ENCODE measurements at regions not wholly inside any gene's neighbourhood (a gene's known extent, or its start where the extent isn't known, plus 50 kb on each side); places are given as distances from the start of the nearest gene placed in this dataset.
A peak's percentile ranks its signal among the peaks of the same experiment; 100 is the strongest.
"Not testable (repeated sequence)": the region's sequence is repeated elsewhere in the genome, so short reads cannot be mapped to it uniquely, and the experiment has no call there.

DNA sequence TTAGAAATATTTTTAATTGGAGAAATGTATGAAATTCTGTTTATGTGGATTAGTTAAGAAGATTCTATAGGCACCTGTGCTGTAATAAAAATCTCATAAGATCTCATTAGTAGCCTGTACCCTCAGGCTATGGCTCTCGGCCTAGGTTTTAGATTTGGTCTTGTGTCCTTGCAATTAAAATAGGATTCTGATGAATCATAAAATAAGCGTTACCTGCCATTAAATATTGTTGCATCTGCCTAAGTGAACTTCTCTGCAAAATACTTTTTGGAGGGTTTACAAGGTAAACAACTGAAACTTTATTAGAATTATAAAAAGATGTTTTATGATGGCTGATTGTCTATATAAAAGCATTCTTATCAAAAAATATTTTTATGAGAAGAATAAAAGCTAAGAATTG is 804.1 kb upstream of the ANO3 start:
- no peak for DNase-seq

DNA sequence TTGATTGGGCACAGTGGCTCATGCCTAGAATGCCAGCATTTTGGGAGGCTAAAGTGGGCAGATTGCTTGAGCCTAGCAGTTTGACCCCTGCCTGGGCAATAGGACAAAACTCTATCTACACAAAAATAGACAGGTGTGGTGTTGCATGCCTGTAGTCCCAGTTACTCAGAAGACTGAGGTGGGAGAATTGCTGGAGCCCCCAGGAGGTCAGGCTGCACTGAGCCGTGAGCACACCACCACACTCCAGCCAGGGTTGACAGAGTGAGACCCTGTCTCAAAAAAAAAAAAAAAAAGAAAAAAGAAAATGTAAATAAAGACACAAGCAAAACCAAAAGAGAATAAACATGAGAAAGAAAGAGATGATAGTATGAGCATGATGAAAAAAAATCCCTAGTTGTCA is 802.4 kb upstream of the ANO3 start:
- no peak for DNase-seq

DNA sequence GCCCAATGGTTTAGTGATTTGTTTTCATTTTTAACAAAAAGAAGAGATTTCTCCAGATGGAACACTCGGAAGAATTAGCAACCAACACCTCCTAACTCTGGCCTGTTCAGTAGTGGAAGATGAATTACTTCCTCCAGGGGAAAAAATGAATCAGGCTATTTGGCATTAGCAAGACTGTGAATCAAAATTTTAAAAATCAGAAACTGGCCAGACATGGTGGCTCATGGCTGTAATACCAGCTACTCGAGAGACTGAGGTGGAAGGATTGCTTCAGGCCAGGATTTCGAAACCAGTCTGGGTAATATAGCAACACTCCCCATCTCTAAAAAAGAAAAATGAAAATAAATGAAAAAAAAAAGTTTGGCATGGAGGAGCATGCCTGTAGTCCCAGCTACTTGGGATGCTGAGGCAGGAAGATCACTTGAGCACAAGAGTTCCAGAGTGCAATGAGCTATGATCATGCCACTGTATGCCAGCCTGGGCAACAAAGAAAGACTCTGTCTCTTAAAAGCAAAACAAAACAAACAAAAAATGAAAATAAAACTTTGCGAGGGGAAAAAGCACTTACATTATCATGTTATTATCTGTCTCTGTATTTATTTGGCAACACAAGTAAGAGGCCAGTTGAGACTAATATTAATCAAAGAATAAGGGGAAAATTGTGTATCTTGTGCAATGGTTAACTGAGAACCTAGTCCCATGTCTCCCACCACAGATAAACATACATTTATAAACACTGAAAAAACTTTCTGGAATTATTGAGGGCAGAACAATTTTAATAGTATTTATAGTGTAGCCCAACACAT is 796.3 kb upstream of the ANO3 start:
- no peak for DNase-seq

DNA sequence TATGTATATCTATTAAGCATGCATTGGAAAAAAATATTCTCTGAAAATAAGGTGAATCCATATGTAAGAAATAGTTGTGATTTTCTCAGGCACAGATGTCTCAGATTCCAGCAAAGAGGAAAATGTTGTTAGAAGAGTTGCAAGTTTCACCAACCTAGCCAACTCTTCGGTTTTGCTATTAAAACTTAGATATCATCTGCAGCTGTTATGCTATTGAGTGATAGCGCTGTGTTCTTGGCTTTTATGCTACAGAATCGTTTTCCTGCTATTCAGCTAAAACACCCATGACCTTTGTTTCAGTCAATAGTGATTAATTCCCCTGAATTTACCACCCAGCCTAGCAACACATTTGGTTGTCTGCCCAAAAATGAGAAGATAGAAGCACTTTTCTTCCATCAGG is 795.6 kb upstream of the ANO3 start:
- no peak for DNase-seq

DNA sequence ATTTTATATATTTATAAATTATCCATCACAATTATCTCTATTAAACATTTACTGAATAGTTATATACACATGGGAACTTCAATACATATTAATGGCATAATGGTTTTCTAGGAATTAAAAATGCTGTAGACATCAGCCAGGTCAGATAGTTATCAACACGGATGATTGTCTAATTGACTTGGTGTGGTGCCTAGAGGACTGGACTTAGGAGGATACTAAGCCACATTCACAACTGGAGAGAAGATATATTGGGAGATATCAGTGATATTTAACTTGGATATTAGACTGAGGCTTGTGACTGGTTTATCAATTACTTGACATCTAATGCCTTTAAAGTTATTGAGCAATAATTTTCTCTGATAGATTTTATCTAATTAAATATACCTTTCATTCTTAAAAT is 794.5 kb upstream of the ANO3 start:
- no peak for DNase-seq

DNA sequence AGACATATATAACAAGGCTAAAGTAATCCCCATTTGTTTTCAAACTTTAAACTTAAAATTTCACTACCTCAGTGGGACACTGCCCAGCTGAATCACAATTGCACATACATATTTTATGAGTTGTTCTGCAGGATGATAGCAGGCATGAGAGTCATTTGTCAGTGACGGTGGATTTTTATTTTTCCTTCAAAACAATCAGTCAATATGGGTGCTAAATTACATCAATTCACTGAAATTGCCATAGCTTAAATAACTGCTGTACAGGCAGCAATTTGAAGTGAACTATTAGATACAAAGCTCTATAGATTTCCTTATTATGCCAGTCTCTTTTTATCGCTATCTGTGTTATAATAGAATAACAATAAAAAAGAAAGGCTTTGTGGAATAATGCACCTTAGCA is 784.6 kb upstream of the ANO3 start:
- DNase-seq, result peak in 1 of 2 experiments; percentile 26

DNA sequence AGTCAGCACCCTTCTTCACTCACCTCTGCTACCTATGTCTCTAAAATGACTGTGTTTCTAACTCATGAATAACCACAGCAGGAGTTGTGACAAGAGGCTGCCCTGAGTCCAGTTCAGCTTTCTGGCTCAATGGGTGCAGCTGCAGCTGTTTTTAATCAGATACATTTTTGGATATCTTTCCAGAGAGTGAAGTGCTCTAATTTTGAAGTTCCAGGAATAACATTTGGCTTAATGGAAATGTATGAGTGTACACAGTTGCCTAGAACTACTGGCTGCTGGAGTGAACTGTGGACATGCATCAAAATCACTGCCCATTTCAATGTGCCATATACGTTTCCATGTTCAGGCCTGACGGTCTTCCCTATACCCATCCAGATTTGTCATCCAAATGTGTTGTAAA is 769.5 kb upstream of the ANO3 start:
- no peak for DNase-seq

DNA sequence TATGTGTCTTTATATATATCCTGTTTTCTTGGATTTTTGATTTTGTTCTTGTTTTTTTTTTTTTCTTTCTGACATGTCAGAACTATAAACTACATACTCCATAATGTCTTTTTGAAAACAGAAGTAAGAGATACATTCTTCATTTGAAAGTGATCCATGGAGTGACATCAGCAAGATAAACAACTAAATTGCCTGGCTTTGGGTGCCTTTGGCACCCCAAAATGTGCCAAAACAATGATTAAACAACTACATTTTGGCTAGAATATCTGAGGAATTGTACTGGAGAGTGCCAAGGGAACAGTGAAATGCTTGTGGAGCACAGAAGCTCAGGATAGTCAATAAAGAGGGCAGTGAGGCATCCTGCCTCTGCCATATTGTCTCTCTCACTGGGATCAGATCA is 766.1 kb upstream of the ANO3 start:
- no peak for DNase-seq

DNA sequence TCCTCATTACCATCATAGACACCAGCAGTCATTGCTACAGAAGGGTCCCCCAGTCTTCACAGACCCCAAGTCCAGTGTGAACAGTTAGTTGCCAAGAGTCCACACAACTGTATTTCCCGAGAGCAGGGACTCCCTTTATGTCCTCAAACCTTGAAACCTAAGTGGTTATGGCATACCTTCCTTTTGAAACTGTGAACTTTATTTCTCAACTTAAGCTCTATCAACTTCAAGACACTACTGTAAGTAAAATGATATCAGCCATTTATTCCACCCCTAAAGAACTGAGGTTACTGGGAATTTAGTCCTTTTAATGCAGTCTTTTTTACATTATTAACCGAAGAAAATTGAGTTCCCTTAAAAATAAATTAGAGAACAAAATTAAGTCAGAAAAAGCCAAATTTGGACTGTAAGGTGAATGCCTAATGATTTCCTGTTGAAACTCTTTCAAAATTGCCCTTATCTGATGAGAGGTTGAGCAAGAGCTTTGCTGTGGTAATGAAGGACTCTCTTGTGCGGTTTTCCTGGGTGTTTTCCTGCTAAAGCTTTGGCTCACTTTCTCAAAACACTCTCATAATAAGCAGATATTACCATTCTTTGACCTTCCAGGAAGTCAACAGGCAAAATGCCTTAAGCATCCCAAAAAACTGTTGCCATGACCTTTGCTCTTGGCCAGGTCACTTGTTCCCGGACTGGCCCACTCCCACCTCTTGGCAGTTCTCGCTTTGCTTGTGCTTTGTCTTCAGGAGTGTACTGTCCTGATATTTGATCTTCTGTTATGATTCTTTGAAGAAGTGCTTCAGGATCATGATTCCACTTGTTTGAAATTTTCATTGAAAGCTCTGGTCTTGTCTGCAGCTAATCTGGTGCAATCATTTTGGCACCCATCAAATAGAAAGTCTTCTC is 765.4 kb upstream of the ANO3 start:
- DNase-seq, result no peak

DNA sequence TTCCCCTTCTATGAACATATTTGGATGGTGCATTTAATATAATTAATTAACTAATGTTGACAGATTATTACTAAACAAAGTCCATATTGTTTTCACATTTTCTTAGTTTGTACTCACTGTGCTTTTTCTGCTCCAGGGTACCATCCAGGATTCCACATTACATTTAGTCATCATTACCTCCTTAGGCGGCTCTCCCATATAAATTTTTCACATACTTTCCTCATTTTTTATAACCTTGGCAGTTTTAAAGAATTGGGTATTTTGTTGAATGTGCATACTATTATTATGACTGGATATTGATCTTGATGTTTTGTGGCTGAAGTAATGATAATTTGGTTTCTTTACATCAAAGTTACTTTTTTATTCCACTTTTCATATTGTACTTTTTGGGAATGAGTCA is 755.6 kb upstream of the ANO3 start:
- DNase-seq, result no peak

DNA sequence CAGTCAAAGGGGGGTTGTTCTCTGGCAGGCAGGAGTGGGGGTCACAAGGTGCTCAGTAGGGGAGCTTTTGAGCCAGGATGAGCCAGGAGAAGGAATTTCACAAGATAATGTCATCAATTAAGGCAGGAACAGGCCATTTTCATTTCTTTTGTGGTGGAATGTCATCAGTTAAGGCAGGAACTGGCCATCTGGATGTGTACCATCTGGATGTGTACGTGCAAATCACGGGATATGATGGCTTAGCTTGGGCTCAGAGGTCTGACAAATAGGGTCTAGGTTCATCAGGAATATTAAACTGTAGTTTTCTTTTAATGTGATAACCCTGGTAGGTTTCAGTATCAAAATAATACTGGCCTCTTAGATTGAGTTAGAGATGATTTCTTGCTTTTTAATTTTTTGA is 752.4 kb upstream of the ANO3 start:
- DNase-seq, result not testable (repeated sequence)

DNA sequence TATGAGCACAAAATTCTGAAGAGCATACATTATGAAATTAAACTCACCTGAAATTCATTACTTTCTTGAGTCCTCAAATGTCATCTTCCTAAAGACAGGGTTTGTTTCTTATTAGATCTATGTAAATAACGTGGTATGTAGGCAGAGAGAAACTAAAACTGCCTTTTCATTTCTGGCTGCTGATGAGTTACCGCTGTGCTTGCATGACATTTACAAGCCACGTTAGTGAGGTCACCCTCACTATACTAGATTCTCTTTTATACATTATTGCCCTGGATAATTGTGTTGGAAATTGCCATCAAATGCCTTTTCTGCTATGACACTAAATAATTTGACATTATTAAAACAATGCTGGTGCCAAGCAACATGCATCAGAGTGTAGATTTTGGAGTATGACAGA is 748.3 kb upstream of the ANO3 start:
- DNase-seq, result no peak

DNA sequence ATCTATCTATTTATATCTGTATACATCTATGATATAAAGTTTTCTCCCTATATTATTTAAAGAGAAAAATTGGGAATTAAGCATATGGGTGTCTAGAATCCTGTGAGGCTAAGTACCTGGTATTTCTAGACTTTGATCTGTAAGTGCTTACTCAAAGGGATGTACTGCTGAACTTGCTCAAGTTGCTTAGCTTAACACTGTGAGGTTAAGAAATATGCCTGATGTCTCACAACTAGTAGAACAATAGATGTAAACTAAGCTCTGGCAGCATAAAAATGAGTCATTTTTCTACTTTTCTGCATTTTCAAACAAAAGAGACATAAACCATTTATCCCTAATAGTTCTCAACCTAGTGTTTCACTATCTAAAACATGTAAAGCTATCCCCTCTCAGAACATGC is 744.4 kb upstream of the ANO3 start:
- DNase-seq, result no peak

DNA sequence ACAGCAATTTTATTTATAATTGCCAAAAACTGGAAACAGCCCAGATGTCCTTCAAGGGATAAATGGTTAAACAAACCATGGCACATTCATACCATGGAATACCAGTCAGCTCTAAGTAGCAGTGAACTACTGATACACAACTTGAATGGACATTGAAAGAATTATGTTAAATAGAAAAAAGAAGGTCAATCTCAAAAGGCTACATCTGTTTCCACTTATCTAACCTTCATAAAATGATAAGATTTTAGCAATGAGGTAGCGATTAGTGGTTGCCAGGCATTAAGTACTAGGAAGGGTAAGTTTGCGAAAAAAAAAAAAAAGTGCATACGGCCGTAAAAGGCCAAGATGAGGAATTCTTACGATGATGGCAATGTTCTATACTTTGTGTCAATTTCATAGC is 738.7 kb upstream of the ANO3 start:
- no peak for DNase-seq

DNA sequence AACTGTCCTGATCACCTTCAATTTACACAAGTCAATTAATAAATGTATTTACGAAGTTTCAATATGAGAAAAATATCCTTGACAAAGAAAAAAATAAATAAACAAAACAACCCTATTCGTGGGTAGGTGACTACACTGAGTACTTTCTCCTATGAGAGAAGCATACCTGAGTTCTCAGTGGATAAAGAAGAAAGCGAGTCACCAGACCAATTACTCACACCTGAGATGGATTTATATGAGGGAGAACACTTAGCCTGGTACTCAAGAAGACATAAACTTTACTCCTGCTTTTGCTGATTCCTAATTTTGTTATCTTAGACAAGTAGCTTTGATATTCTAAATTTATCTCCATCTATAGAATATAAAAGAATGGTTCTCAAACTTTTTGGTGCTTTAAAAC is 735.2 kb upstream of the ANO3 start:
- no peak for DNase-seq

DNA sequence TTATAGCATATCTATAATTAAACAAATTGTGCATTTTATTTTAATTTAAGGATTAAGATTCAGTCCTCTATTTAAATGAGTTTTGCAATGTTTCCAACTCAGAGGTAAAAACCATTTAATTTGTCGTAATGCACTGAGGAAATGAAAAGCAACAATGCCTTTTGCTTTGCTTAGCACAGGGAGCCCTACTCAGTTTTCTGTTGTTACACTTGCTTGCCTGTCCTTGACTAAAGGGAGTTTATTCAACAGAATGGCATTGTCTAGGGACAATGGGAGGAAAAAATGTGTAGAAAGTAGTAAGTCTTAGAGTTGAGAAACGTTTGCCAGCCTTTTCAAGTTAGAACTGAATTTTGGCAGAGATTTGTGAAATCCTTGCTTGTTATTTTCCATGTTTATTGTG is 734.2 kb upstream of the ANO3 start:
- DNase-seq, result no peak

DNA sequence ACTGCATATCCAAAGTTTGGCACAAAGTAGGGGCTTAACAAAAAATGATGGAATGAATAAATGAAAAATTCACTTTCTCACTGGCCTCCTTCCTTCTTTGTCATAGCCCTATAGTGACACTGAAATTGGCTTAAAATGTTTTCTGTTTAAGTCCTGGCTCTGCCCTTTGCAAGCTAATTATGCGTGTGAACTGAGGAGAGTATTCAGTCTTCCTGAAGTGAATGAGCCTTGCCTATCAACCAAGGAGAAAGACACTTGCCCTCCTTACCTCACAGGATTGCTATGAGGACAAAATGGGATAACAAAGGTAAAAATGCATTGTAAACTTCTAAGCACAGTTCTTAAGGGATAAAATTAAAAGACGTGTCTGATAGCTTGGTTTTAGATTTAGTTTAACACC is 729.8 kb upstream of the ANO3 start:
- no peak for DNase-seq

DNA sequence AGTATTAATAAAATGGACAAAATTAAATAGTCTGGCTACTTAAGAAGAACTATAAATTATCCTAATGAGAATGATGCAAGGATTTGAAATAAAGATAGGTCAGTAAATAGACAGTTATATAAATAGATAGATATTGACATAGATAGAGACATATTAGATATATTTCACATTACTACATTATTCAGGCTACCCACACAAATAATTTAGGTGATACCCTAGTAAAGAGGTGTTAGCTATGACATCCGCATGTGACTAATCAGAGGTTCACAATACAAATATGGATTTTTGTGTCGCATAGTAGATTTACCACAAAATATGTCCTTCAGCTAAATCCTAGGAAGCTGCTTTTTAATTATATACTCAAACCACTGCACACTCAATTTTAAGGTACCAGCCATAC is 729.0 kb upstream of the ANO3 start:
- DNase-seq, result no peak

DNA sequence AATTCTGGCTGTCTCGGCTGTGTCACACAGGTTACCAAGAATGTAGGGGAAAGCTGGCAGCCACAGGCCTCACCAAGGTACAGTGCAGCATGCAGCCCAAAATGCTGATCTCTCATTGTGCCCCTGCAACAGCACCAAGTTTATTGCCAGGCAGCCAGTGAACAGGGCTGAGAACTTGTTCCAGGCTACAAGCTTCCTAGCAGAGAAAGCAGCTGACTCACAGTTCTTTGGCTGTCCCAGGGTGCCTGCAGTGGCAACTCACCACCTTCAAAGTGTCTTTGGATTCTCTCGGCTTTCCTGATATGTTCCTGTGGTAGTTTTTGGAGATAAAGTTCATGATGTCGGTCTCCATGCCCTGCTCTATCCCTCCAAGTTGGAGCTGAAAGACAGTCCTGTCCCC is 719.1 kb upstream of the ANO3 start:
- no peak for DNase-seq

DNA sequence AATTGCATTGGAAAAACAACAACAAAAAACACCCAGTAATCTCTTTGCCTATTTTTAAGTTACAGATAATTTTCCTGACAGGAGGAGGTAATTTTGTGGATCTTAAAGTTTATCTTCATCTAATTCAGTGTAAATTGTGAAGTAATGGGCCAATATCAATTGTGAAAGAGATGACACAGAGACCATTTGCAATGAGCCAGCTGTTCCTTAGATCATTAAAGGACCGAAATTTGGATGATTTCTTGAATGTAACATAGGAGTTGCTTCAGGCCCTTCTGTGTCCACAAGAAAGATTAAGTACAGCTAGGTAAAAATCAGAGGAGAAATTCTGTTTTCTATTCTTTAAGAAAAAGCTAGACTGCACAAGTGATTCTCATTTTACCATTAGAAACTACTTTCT is 718.5 kb upstream of the ANO3 start:
- DNase-seq, result no peak

DNA sequence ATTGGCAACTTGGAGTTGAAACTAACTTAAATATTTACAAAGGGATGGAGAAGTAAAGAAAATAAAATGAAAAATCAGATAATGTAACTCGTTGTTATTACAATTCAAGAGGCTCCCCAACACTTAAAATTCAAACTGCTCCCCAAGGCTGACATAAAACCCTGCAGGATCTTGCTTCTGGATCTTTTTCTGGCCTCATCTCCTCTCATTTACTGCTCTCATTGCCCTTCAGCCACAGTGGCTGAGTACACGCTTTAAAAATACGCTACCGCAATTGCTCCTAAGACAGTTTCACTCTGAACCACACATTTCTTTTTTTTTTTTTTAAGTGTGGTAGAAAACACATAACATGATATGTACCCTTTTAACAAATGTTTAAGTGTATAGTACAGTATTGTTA is 718.1 kb upstream of the ANO3 start:
- no peak for DNase-seq

DNA sequence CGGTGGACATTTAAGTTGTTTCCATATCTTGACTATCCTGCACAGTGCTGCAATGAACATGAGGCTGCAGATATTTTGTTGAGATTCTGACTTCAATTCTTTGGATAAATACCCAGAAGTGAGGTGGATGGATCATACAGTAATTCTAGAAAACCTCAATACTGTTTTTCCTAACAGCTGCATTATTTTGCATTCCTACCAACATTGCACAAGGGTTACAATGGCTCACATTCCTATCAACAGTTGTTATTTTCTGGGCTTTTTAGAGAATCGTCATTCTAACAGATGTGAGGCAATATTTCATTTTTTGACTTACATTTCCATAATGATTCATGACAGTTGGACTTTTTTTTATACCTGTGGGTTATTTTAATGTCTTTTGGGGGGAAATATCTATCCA is 716.9 kb upstream of the ANO3 start:
- DNase-seq, result no peak

DNA sequence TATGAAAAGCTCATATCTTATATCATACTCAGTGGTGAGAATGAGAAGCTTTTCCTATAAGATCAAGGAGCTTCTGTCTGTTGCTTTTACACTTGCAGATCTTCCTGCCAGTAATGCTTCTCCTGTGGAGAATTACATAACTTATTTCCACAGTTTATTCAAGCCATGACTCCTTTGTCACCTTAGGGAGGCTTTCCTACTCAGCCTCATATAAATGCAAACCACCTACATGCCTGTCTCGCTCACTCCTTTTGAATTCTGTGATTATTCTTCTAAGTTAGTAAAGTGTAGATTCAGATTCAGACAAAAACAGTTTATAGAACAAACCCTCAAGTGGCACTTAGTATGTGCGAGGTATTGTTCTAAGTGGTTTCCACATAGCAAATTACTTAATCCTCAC is 716.1 kb upstream of the ANO3 start:
- DNase-seq, result no peak

DNA sequence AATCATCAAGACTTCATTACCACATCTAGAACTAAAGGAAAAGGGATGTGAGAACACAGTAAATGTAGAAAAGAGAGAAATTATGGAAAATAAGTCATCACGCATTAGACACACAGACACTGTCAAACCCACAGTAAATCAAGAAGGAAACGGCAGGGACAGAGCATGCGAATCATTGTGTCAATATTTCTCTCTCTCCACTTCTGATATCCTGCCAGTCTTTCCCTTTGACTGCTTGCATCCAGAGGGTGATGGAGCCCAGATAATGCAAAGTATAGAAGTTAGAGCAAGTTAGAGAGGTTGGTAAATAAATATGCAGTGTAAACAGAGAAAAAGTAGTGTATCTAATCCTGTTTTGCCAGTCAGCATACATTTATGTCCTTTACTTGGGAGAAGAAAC is 706.8 kb upstream of the ANO3 start:
- no peak for DNase-seq

DNA sequence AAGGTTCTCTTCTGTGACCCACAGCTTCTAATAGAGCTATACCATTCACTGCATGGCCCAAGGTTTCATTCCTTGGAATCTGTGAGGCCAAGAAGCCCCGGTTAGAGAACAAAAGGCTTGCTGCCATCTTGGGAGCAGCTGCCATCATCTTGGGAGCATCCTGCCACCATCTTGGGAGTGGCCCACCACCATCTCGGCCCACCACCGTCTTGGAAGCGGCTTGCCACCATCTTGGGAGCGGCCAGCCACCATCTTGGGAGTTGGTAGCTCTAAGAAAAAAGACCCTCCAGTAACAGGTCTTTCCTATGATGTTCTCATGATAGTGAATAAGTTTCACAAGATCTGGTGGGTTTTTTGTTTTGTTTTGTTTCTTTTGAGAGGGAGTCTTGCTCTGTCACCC is 703.9 kb upstream of the ANO3 start:
- DNase-seq, result no peak
